ENCODE measurements at regions not wholly inside any gene's neighbourhood (a gene's known extent, or its start where the extent isn't known, plus 50 kb on each side); places are given as distances from the start of the nearest gene placed in this dataset.

GRCh38 chr3:106032479-106032878 is 163.7 kb upstream of the CBLB start (continued):
- no peak for TF ChIP-seq ETS1 (IDR thresholded peaks at IDR 0.05)

GRCh38 chr3:106033654-106034053 is 164.8 kb upstream of the CBLB start:
- Histone ChIP-seq H2AFZ (no peak overlapping the region), H3K27ac (ENCODE audit: low read depth) (no peak overlapping the region), H3K4me3 (no peak overlapping the region), H3K4me2 (no peak overlapping the region), H3K79me2 (replicated peaks; ENCODE audit: insufficient read depth) (no peaks in the 10 kb centered on the region), H3K9me2 (ENCODE audit: insufficient read depth) (no peaks in the 10 kb centered on the region), H3K4me1 (ENCODE audit: insufficient read depth) (no peaks in the 10 kb centered on the region), H3K36me3 (ENCODE audit: insufficient read depth) (no peaks in the 10 kb centered on the region), H3K27me3 (ENCODE audit: insufficient read depth) (no peaks in the 10 kb centered on the region), H4K20me1 (replicated peaks; ENCODE audit: insufficient read depth) (no peaks in the 10 kb centered on the region), H3F3A (replicated peaks; ENCODE audit: low read depth) (no peaks in the 10 kb centered on the region)
- ATAC-seq (no peak), DNase-seq (ENCODE audit: low spot score) (no peak)
- TF ChIP-seq CREB1 (CRISPR knock-in tag; IDR thresholded peaks at IDR 0.05; ENCODE audit: low read depth) (no peak), POLR2AphosphoS5 (IDR thresholded peaks at IDR 0.05; ENCODE audit: low read depth) (no peak), JUNB (IDR thresholded peaks at IDR 0.05; ENCODE audit: unreplicated experiment) (no peak), ETS1 (IDR thresholded peaks at IDR 0.05) (no peak), ZNF114 (CRISPR knock-in tag; IDR thresholded peaks at IDR 0.05) (no peak), EZH2phosphoT487 (IDR thresholded peaks at IDR 0.05; ENCODE audit: unreplicated experiment) (no peak), CTCF (conservative IDR thresholded peaks at IDR 0.05; ENCODE audit: low read depth in 2 of 2) (no peak), NANOG (IDR thresholded peaks at IDR 0.05; ENCODE audit: borderline replicate concordance) (no peak), STAT1 (IDR thresholded peaks at IDR 0.05; ENCODE audit: unreplicated experiment) (no peak), ZNF331 (CRISPR knock-in tag; IDR thresholded peaks at IDR 0.05; ENCODE audit: low read depth) (no peak), ZNF462 (CRISPR knock-in tag; IDR thresholded peaks at IDR 0.05) (no peak)
- H3K36me3 Mint-ChIP-seq (ENCODE audit: low read depth), result no peaks in the 10 kb centered on the region; the same call in 2 of the 3 replicates
- no peaks in the 10 kb centered on the region for H3K9me3 Mint-ChIP-seq
- no peaks in the 10 kb centered on the region for H3K4me1 Mint-ChIP-seq
- no peak overlapping the region for H3K27ac Mint-ChIP-seq
- H3K27me3 Mint-ChIP-seq (ENCODE audit: insufficient read depth, low read depth, poor library complexity), result peaks cover 3% of the 10 kb centered on the region
- no peak overlapping the region for H3K4me3 Mint-ChIP-seq

Measured in GM23338 (cell line).